HepG2 (cell line): ENCODE measurements at regions not wholly inside any gene's neighbourhood (a gene's known extent, or its start where the extent isn't known, plus 50 kb on each side); places are given as distances from the start of the nearest gene placed in this dataset.

ENCODE experiments used
- ATAC-seq: fragments of 200-7000 bp; cut with Tn5 transposase; 3 replicates; pipeline ENCODE4 v1.9.1; 2020; ENCODE audit warnings: mild to moderate bottlenecking, moderate library complexity
- BruUV-seq: library from RNA; stranded (reverse); fragments of 400-500 nt; replicated peaks from 2 replicates; lab custom pipeline; 2021; lab: Mats Ljungman, UMichigan
- CTCF ChIA-PET: fragments of 300-600 bp; formaldehyde crosslinking; extraction: SDS; loops from one replicate; lab custom pipeline; 2021; ENCODE audit warnings: low total read pairs, inconsistent platforms, low intra/inter-chr PET ratio; lab: Yijun Ruan, JAX
- POLR2A ChIA-PET: fragments of 350-600 bp; sonication (Branson Sonifier 250); formaldehyde crosslinking; loops from one replicate; lab custom pipeline; 2020; ENCODE audit warnings: antibody characterized with exemption, inconsistent platforms; lab: Yijun Ruan, JAX
- DNase-seq: peaks from one replicate; pipeline ENCODE4 v3.0.0-alpha.2; 2015; ENCODE audit warnings: low spot score
- FAIRE-seq: peaks from 3 replicates; lab custom pipeline; 2011; peaks lifted over from hg19 to GRCh38; lab: Jason Lieb, UNC
- H2AFZ ChIP-seq: one replicate; pipeline ENCODE4 v1.6.1; 2011; ENCODE audit warnings: low read length, inconsistent platforms
- H3K27ac ChIP-seq: fragments of 300-600 bp; 3 replicates; pipeline ENCODE4 v1.8.0; 2011; ENCODE audit warnings: mixed run types, mild to moderate bottlenecking, mixed read lengths, low read length, inconsistent platforms; ENCODE audit not compliant: insufficient read depth; ENCODE audit errors: extremely low read length
- H3K27me3 ChIP-seq, 2 experiments: fragments of 200-600 bp in 1 of 2; 2 replicates in 1 of 2; 3 replicates in 1 of 2; pipeline versions ENCODE4 v1.6.0 to v1.8.0; 2011; ENCODE audit warnings: low read length in 2 of 2, mild to moderate bottlenecking in 2 of 2, moderate library complexity in 2 of 2, inconsistent platforms in 1 of 2; ENCODE audit not compliant: insufficient read depth in 2 of 2, control insufficient read depth in 1 of 2
- H3K36me3 ChIP-seq, 2 experiments: fragments of 200-600 bp in 1 of 2; replicated peaks in 1 of 2; 2 replicates in 1 of 2; 3 replicates in 1 of 2; pipeline versions ENCODE4 v1.5.1 to v1.8.0; 2011; ENCODE audit warnings: low read length in 2 of 2, inconsistent platforms in 1 of 2; ENCODE audit not compliant: insufficient read depth in 2 of 2, control insufficient read depth in 1 of 2
- H3K4me1 ChIP-seq: 2 replicates; pipeline ENCODE4 v1.5.1; 2012; ENCODE audit warnings: low read length, inconsistent platforms; ENCODE audit not compliant: insufficient read depth
- H3K4me2 ChIP-seq: 2 replicates; pipeline ENCODE4 v1.6.0; 2011; ENCODE audit warnings: low read depth, low read length, inconsistent platforms
- H3K4me3 ChIP-seq, 3 experiments: fragments of 200-600 bp in 1 of 3; sonication (generic), shearing (Covaris generic) in 1 of 3; replicated peaks in 1 of 3; 2 replicates each; pipeline ENCODE4 v1.5.1; 2011 to 2016; ENCODE audit warnings: low read length in 3 of 3, inconsistent platforms in 2 of 3, low read depth in 2 of 3, mild to moderate bottlenecking in 2 of 3, control low read depth in 1 of 3, mixed read lengths in 1 of 3; ENCODE audit not compliant: insufficient read depth in 1 of 3
- H3K79me2 ChIP-seq: one replicate; pipeline ENCODE4 v1.6.1; 2011; ENCODE audit warnings: low read length, inconsistent platforms; ENCODE audit not compliant: insufficient read depth
- H3K9ac ChIP-seq: 2 replicates; pipeline ENCODE4 v1.6.0; 2011; ENCODE audit warnings: mild to moderate bottlenecking, low read depth, low read length, inconsistent platforms; ENCODE audit not compliant: insufficient read depth
- H3K9me3 ChIP-seq: 2 replicates; pipeline ENCODE4 v1.5.1; 2012; ENCODE audit warnings: mild to moderate bottlenecking, low read length
- H4K20me1 ChIP-seq: 2 replicates; pipeline ENCODE4 v1.6.0; 2011; ENCODE audit warnings: inconsistent platforms, mild to moderate bottlenecking, low read length, moderate library complexity; ENCODE audit not compliant: insufficient read depth
- DR1 ChIP-seq: sonication (generic); formaldehyde crosslinking; IDR thresholded peaks from 2 replicates; pipeline ENCODE4 v1.8.0; 2021; ENCODE audit warnings: mild to moderate bottlenecking, missing genetic modification reagents, inconsistent platforms
- ELF4 ChIP-seq: sonication (generic); formaldehyde crosslinking; IDR thresholded peaks from 2 replicates; pipeline ENCODE4 v1.5.0; 2020; ENCODE audit warnings: missing genetic modification reagents, mild to moderate bottlenecking, moderate library complexity, borderline replicate concordance
- MTA3 ChIP-seq: sonication (generic); formaldehyde crosslinking; IDR thresholded peaks from 2 replicates; pipeline ENCODE4 v1.4.0; 2020; ENCODE audit warnings: missing genetic modification reagents
- ONECUT2 ChIP-seq: sonication (generic); formaldehyde crosslinking; IDR thresholded peaks from 2 replicates; pipeline ENCODE4 v1.4.0; 2020; ENCODE audit warnings: missing genetic modification reagents
- REL ChIP-seq: sonication (generic); formaldehyde crosslinking; conservative IDR thresholded peaks from 2 replicates; pipeline ENCODE4 v1.8.0; 2022; ENCODE audit warnings: mild to moderate bottlenecking, missing genetic modification reagents, moderate library complexity
- SNAPC2 ChIP-seq: sonication (generic); formaldehyde crosslinking; IDR thresholded peaks from 2 replicates; pipeline ENCODE4 v1.8.1; 2022; ENCODE audit warnings: mild to moderate bottlenecking, missing genetic modification reagents
- SUZ12 ChIP-seq: fragments of 150-350 bp; IDR thresholded peaks from 2 replicates; pipeline ENCODE4 v1.6.1; 2014; ENCODE audit warnings: low read depth, low read length
- ZBTB2 ChIP-seq: sonication (generic); formaldehyde crosslinking; IDR thresholded peaks from 2 replicates; pipeline ENCODE4 v1.8.0; 2022; ENCODE audit warnings: low read depth, missing genetic modification reagents
- ZBTB20 ChIP-seq: sonication (generic); formaldehyde crosslinking; IDR thresholded peaks from 2 replicates; pipeline ENCODE4 v1.8.1; 2023; ENCODE audit warnings: missing genetic modification reagents, low read depth, mild to moderate bottlenecking, borderline replicate concordance
- ZC3H13 ChIP-seq: sonication (generic); formaldehyde crosslinking; IDR thresholded peaks from 2 replicates; pipeline ENCODE4 v1.8.1; 2023; ENCODE audit warnings: mild to moderate bottlenecking, missing genetic modification reagents, moderate library complexity
- ZSCAN12 ChIP-seq: sonication (generic); formaldehyde crosslinking; IDR thresholded peaks from 2 replicates; pipeline ENCODE4 v1.9.0; 2021; ENCODE audit warnings: mild to moderate bottlenecking, missing genetic modification reagents
- WGBS: methylation state at CpG from one replicate; pipeline ENCODE4 v1.1.6; 2017; ENCODE audit warnings: low lambda C conversion rate; 5-methylcytosine and 5-hydroxymethylcytosine counted together
- in situ Hi-C: cut with HindIII; loops from 2 replicates; pipeline ENCODE4 v1.10.0; 2017; ENCODE audit warnings: low pct_unique_long_range_greater_than_20kb; ENCODE audit not compliant: extremely low pct_ligation_motif_present
- intact Hi-C: fragments of 100-400 bp; cut with micrococcal nuclease; formaldehyde crosslinking; loops from one replicate; pipeline ENCODE4 v1.10.0; 2022; ENCODE audit not compliant: unreplicated experiment
- TF ChIP-seq, protein P1 (sequence below): sonication (generic); formaldehyde crosslinking; IDR thresholded peaks from 2 replicates; pipeline ENCODE4 v1.4.0; 2020; ENCODE audit warnings: missing genetic modification reagents, borderline replicate concordance

DNA sequence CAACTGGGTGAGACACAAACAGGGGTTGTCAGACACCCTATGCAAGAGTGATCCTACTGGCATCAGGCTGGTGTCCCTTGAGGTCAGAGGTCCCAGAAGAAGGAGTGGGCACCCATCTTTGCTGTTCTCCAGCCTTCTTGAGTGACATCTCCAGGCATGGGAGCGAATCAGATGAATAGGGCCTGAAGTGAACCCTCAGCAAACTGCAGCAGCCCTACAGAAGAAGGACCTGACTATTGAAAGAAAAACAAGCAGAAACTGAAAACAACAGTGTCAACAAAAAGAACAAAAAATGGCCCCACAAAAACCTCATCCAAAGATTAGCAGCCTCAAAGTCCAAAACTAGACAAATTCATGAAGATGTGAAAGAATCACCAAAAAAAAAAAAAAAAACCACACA lies 1229.7 kb upstream of the CRIM1 start (continued):
- TF ChIP-seq, protein P1, sequence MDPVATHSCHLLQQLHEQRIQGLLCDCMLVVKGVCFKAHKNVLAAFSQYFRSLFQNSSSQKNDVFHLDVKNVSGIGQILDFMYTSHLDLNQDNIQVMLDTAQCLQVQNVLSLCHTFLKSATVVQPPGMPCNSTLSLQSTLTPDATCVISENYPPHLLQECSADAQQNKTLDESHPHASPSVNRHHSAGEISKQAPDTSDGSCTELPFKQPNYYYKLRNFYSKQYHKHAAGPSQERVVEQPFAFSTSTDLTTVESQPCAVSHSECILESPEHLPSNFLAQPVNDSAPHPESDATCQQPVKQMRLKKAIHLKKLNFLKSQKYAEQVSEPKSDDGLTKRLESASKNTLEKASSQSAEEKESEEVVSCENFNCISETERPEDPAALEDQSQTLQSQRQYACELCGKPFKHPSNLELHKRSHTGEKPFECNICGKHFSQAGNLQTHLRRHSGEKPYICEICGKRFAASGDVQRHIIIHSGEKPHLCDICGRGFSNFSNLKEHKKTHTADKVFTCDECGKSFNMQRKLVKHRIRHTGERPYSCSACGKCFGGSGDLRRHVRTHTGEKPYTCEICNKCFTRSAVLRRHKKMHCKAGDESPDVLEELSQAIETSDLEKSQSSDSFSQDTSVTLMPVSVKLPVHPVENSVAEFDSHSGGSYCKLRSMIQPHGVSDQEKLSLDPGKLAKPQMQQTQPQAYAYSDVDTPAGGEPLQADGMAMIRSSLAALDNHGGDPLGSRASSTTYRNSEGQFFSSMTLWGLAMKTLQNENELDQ (CRISPR knock-in tag) = no peak

GRCh38 chr2:35125278-35125677 lies 1230.3 kb upstream of the CRIM1 start:
- TF ChIP-seq MTA3 (CRISPR knock-in tag) (no peak), ZBTB2 (no peak), REL (no peak), ZBTB20 (CRISPR knock-in tag) (no peak), ZC3H13 (no peak), DR1 (CRISPR knock-in tag) (no peak), SNAPC2 (CRISPR knock-in tag) (no peak), SUZ12 (no peak), ZSCAN12 (CRISPR knock-in tag) (no peak), ONECUT2 (CRISPR knock-in tag) (no peak), ELF4 (CRISPR knock-in tag) (no peak)
- intact Hi-C loops (no loop called here), in situ Hi-C loops (no loop called here)
- Histone ChIP-seq H3K4me1 (no peaks in the 10 kb centered on the region), H2AFZ (no peak overlapping the region), H3K27ac (no peak overlapping the region), H3K4me3 (no peak overlapping the region), H3K9me3 (peaks cover 13% of the 10 kb centered on the region), H3K36me3 (no peaks in the 10 kb centered on the region), H3K27me3 (no peaks in the 10 kb centered on the region), H3K4me2 (no peak overlapping the region), H3K79me2 (no peaks in the 10 kb centered on the region), H3K9ac (no peak overlapping the region), H4K20me1 (no peaks in the 10 kb centered on the region)
- POLR2A ChIA-PET = no interaction called here
- ATAC-seq = no peak
- BruUV-seq = no TSS peak
- DNase-seq = no peak
- FAIRE-seq = no peak
- 33% methylated on average over 1 of the region's 4 CpGs for WGBS
- CTCF ChIA-PET = no interaction called here
